ENCODE measurements at regions not wholly inside any gene's neighbourhood (a gene's known extent, or its start where the extent isn't known, plus 50 kb on each side); places are given as distances from the start of the nearest gene placed in this dataset.
A peak's percentile ranks its signal among the peaks of the same experiment; 100 is the strongest.

- TF ChIP-seq CTCF (IDR thresholded peaks at IDR 0.05) (peak in 1 of 3 donors; percentile 7), POLR2A (IDR thresholded peaks at IDR 0.05) (no peak)
Measured at GRCh38 chr6:168865-169455, 123.3 kb upstream of the DUSP22 start.
